ENCODE measurements at regions not wholly inside any gene's neighbourhood (a gene's known extent, or its start where the extent isn't known, plus 50 kb on each side); places are given as distances from the start of the nearest gene placed in this dataset.

GRCh38 chr17:77266891-77267341 is 126.1 kb downstream of the SEC14L1 start:
- no peak for FAIRE-seq
- no peak for DNase-seq (ENCODE audit: extremely low spot score, insufficient read length, low read depth)

- FAIRE-seq (no peak), DNase-seq (ENCODE audit: extremely low spot score, insufficient read length, low read depth) (no peak)
Measured at GRCh38 chr17:77269696-77270681, 129.2 kb downstream of the SEC14L1 start.

- no peak for DNase-seq (ENCODE audit: extremely low spot score, insufficient read length, low read depth)
- no peak for FAIRE-seq
Measured at GRCh38 chr17:77271411-77271810, 130.6 kb downstream of the SEC14L1 start.

GRCh38 chr17:77273397-77274085 is 132.8 kb downstream of the SEC14L1 start:
- DNase-seq (ENCODE audit: extremely low spot score, insufficient read length, low read depth) (no peak), FAIRE-seq (no peak)

GRCh38 chr17:77274096-77274845 is 133.5 kb downstream of the SEC14L1 start:
- no peak for FAIRE-seq
- no peak for DNase-seq (ENCODE audit: extremely low spot score, insufficient read length, low read depth)

- no peak for FAIRE-seq
- DNase-seq (ENCODE audit: extremely low spot score, insufficient read length, low read depth): no peak
Measured at GRCh38 chr17:77279448-77280303, 138.9 kb downstream of the SEC14L1 start.

GRCh38 chr17:77280304-77281121 is 139.7 kb downstream of the SEC14L1 start:
- no peak for FAIRE-seq
- no peak for DNase-seq (ENCODE audit: extremely low spot score, insufficient read length, low read depth)

- DNase-seq (ENCODE audit: extremely low spot score, insufficient read length, low read depth) (peak; percentile 82), FAIRE-seq (no peak)
Measured at GRCh38 chr17:77281122-77281903, 140.5 kb downstream of the SEC14L1 start.

- FAIRE-seq: no peak
- no peak for DNase-seq (ENCODE audit: extremely low spot score, insufficient read length, low read depth)
Measured at GRCh38 chr17:77281904-77282367, 141.2 kb downstream of the SEC14L1 start.

GRCh38 chr17:77282524-77283515 is 142.1 kb downstream of the SEC14L1 start:
- FAIRE-seq (no peak), DNase-seq (ENCODE audit: extremely low spot score, insufficient read length, low read depth) (no peak)

- no peak for FAIRE-seq
- DNase-seq (ENCODE audit: extremely low spot score, insufficient read length, low read depth): no peak
Measured at GRCh38 chr17:77284023-77284617, 143.4 kb downstream of the SEC14L1 start.

- FAIRE-seq (no peak), DNase-seq (ENCODE audit: extremely low spot score, insufficient read length, low read depth) (no peak)
Measured at GRCh38 chr17:77285594-77286390, 145.0 kb downstream of the SEC14L1 start.

GRCh38 chr17:77286391-77286640 is 145.5 kb downstream of the SEC14L1 start:
- no peak for DNase-seq (ENCODE audit: extremely low spot score, insufficient read length, low read depth)
- FAIRE-seq: no peak

GRCh38 chr17:77286641-77287431 is 146.1 kb downstream of the SEC14L1 start:
- DNase-seq (ENCODE audit: extremely low spot score, insufficient read length, low read depth) (no peak), FAIRE-seq (no peak)
